Transverse colon (tissue), 3 donors: ENCODE measurements at regions not wholly inside any gene's neighbourhood (a gene's known extent, or its start where the extent isn't known, plus 50 kb on each side); places are given as distances from the start of the nearest gene placed in this dataset.

Experiments
- CTCF ChIP-seq, 5 experiments: fragments of 200-600 bp in 3 of 5; fragments of 450-650 bp in 2 of 5; sonication (generic) in 3 of 5; IDR thresholded peaks; 1 replicate in 2 of 5; 2 replicates in 3 of 5; pipeline ENCODE4 v1.5.1; 2016 to 2017; ENCODE audit warnings: antibody characterized with exemption in 5 of 5, inconsistent platforms in 3 of 5, mild to moderate bottlenecking in 2 of 5, moderate library complexity in 1 of 5
- EP300 ChIP-seq: sonication (generic); formaldehyde crosslinking; IDR thresholded peaks from one replicate; pipeline ENCODE4 v1.6.1; 2017; ENCODE audit warnings: antibody characterized with exemption, low read depth
- POLR2A ChIP-seq: fragments of 450-650 bp; IDR thresholded peaks from one replicate; pipeline ENCODE4 v1.6.1; 2016; ENCODE audit warnings: antibody characterized with exemption, mild to moderate bottlenecking, moderate library complexity

- TF ChIP-seq CTCF (IDR thresholded peaks at IDR 0.05) (no peak), EP300 (no peak), POLR2A (no peak)
Observed at GRCh38 chr10:78218798-78219490, 185.3 kb downstream of the RPS24 start.
